ENCODE measurements at regions not wholly inside any gene's neighbourhood (a gene's known extent, or its start where the extent isn't known, plus 50 kb on each side); places are given as distances from the start of the nearest gene placed in this dataset.

GRCh38 chr3:8237893-8238292 is 263.7 kb upstream of the LMCD1 start:
- DNase-seq (ENCODE audit: low read depth, low spot score) (no peak), FAIRE-seq (no peak)
- no peaks in the 10 kb centered on the region for H3K79me2 ChIP-seq (ENCODE audit: control insufficient read depth, insufficient read depth, low read length)
- H2AFZ ChIP-seq (ENCODE audit: low read depth, low read length): no peak overlapping the region
- H3K27ac ChIP-seq (ENCODE audit: insufficient read depth, low read depth, low read length): no peak overlapping the region
- ChIA-PET CTCF (interaction anchor here (1.1 to 2.9 kb wide), 3 partner anchors 9 to 27 kb away, joined by 3 to 36 read pairs (median 3); no protein-coding TSS in a partner anchor), POLR2A (no interaction called here)
- no peak overlapping the region for H3K9ac ChIP-seq (replicated peaks; ENCODE audit: extremely low read depth, insufficient read depth, low read length)
- H3K4me1 ChIP-seq (ENCODE audit: control insufficient read depth, extremely low read depth, insufficient read depth, low read length): no peaks in the 10 kb centered on the region
- intact Hi-C loops (cut with micrococcal nuclease): loop anchor here (5.0 kb wide), 2 partner anchors 384 to 951 kb away; no protein-coding TSS in a partner anchor
- no peaks in the 10 kb centered on the region for H3K27me3 ChIP-seq (ENCODE audit: control insufficient read depth in 2 of 2, insufficient read depth in 2 of 2, low read length in 2 of 2)
- TF ChIP-seq GATA2 (IDR thresholded peaks at IDR 0.05; ENCODE audit: insufficient read depth, insufficient read length, low read depth, low read length): no peak
- TF ChIP-seq EZH2 (IDR thresholded peaks at IDR 0.05; ENCODE audit: borderline replicate concordance, low read depth, low read length, severe bottlenecking): no peak
- TF ChIP-seq MYC (IDR thresholded peaks at IDR 0.05; ENCODE audit: low read depth, low read length): no peak
- TF ChIP-seq POLR2AphosphoS5 (IDR thresholded peaks at IDR 0.05; ENCODE audit: insufficient read depth, low read depth, low read length): no peak
- no peak for TF ChIP-seq MAX (IDR thresholded peaks at IDR 0.05; ENCODE audit: insufficient read depth, insufficient read length)
- no peak for TF ChIP-seq JUN (IDR thresholded peaks at IDR 0.05; ENCODE audit: borderline replicate concordance, insufficient read depth, insufficient read length, low read depth)
- TF ChIP-seq FOS (IDR thresholded peaks at IDR 0.05; ENCODE audit: borderline replicate concordance, insufficient read depth, low read length): no peak
- TF ChIP-seq CTCF (IDR thresholded peaks at IDR 0.05; ENCODE audit: extremely low read depth in 1 of 2, insufficient read depth in 1 of 2, low read depth in 1 of 2, low read length in 2 of 2): no peak
- no peak for TF ChIP-seq POLR2A (IDR thresholded peaks at IDR 0.05; ENCODE audit: low read depth, low read length)
- H3K4me3 ChIP-seq (replicated peaks in 1 of 3; ENCODE audit: insufficient read depth in 1 of 3, low read depth in 1 of 3, low read length in 3 of 3): no peak overlapping the region
- no peaks in the 10 kb centered on the region for H3K9me3 ChIP-seq (replicated peaks; ENCODE audit: control insufficient read depth, insufficient read depth, low read length)
- dilution Hi-C loops (cut with MboI; ENCODE audit: extremely low pct_ligation_motif_present, low sequenced_read_pairs): no loop called here
- no peaks in the 10 kb centered on the region for H4K20me1 ChIP-seq (replicated peaks; ENCODE audit: control insufficient read depth, extremely low read depth, insufficient read depth, low read length)
- no peaks in the 10 kb centered on the region for H3K9me1 ChIP-seq (replicated peaks; ENCODE audit: control insufficient read depth, extremely low read depth, insufficient read depth, low read length)
- no TSS peak for BruUV-seq (replicated peaks)
- H3K36me3 ChIP-seq (ENCODE audit: control insufficient read depth in 2 of 2, extremely low read depth in 1 of 2, insufficient read depth in 2 of 2, low read length in 2 of 2): no peaks in the 10 kb centered on the region
- H3K4me2 ChIP-seq (ENCODE audit: insufficient read depth, low read length): no peak overlapping the region

Measured in endothelial cell of umbilical vein (primary cell).